GM23338 (cell line): ENCODE measurements at regions not wholly inside any gene's neighbourhood (a gene's known extent, or its start where the extent isn't known, plus 50 kb on each side); places are given as distances from the start of the nearest gene placed in this dataset.

ENCODE experiments used
- CTCF ChIP-seq, 2 experiments: fragments of 200-600 bp in 1 of 2; sonication (generic) in 1 of 2; conservative IDR thresholded peaks; 2 replicates each; pipeline versions ENCODE4 v1.5.1 to v1.6.1; 2016 to 2017; ENCODE audit warnings: antibody characterized with exemption in 2 of 2, low read depth in 2 of 2, mild to moderate bottlenecking in 2 of 2, moderate library complexity in 1 of 2
- EZH2 ChIP-seq: fragments of 200-600 bp; sonication (generic); IDR thresholded peaks from one replicate; pipeline ENCODE4 v1.8.0; 2017; ENCODE audit warnings: antibody characterized with exemption, mild to moderate bottlenecking, low read depth; ENCODE audit not compliant: unreplicated experiment
- EZH2phosphoT487 ChIP-seq: fragments of 200-600 bp; sonication (generic); IDR thresholded peaks from one replicate; pipeline ENCODE4 v1.8.1; 2018; ENCODE audit warnings: antibody characterized with exemption; ENCODE audit not compliant: unreplicated experiment
- JUNB ChIP-seq: IDR thresholded peaks from one replicate; pipeline ENCODE4 v1.6.1; 2016; ENCODE audit warnings: antibody characterized with exemption; ENCODE audit not compliant: unreplicated experiment
- POLR2AphosphoS5 ChIP-seq: IDR thresholded peaks from 2 replicates; pipeline ENCODE4 v1.6.1; 2016; ENCODE audit warnings: antibody characterized with exemption, low read depth
- TF ChIP-seq, protein P1 (sequence below): IDR thresholded peaks from 2 replicates; pipeline ENCODE4 v1.6.1; 2016; ENCODE audit warnings: antibody characterized with exemption

DNA sequence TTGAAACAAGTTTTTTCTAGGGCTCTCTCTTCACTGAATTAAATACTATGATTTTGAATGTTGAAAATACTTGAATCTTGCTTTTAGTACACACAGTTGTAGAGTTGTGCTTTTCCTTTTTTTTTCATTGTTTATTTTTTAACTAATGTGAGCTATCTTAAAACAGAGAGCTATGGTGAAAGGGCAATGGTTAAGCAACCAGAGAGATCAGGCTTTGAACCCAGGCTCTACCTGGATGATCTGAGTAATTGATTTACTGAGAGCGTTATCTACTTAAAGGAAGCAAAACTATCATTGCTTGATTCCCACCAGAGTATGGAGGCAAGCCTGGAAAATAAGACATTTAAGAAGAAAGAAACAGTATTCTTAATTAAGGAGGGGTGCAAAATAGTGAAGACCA lies 138.6 kb downstream of the DUSP6 start:
- no peak for TF ChIP-seq EZH2
- TF ChIP-seq, protein P1, sequence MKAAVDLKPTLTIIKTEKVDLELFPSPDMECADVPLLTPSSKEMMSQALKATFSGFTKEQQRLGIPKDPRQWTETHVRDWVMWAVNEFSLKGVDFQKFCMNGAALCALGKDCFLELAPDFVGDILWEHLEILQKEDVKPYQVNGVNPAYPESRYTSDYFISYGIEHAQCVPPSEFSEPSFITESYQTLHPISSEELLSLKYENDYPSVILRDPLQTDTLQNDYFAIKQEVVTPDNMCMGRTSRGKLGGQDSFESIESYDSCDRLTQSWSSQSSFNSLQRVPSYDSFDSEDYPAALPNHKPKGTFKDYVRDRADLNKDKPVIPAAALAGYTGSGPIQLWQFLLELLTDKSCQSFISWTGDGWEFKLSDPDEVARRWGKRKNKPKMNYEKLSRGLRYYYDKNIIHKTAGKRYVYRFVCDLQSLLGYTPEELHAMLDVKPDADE = no peak
- TF ChIP-seq CTCF (conservative IDR thresholded peaks at IDR 0.05; ENCODE audit: low read depth in 2 of 2) = no peak
- no peak for TF ChIP-seq POLR2AphosphoS5
- TF ChIP-seq EZH2phosphoT487 = no peak
- TF ChIP-seq JUNB = no peak
